Islet precursor cell (in vitro differentiated cells): ENCODE measurements at regions not wholly inside any gene's neighbourhood (a gene's known extent, or its start where the extent isn't known, plus 50 kb on each side); places are given as distances from the start of the nearest gene placed in this dataset.

ENCODE experiments used
- DNase-seq: peaks from one replicate; pipeline ENCODE4 v3.0.0-alpha.2; 2018

- DNase-seq: no peak
Measured at GRCh38 chr12:38956337-38956736, 50.9 kb upstream of the CPNE8 start.
